Body of pancreas (tissue), 4 donors: ENCODE measurements at regions not wholly inside any gene's neighbourhood (a gene's known extent, or its start where the extent isn't known, plus 50 kb on each side); places are given as distances from the start of the nearest gene placed in this dataset.

Source experiments
- ATAC-seq: fragments of 150-250 bp; one replicate; pipeline ENCODE4 v1.9.1; 2016
- DNase-seq, 4 donors: peaks; one replicate each; pipeline ENCODE4 v3.0.0-alpha.2; 2019
- H3K27ac ChIP-seq, 4 donors: fragments of 200-600 bp; sonication (generic); 1 replicate in 3 of 4; 2 replicates in 1 of 4; pipeline versions ENCODE4 v1.5.1 to v1.6.1; 2016 to 2019; ENCODE audit warnings: mild to moderate bottlenecking in 1 of 4, mixed read lengths in 1 of 4, moderate library complexity in 1 of 4
- H3K27me3 ChIP-seq, 2 donors: fragments of 200-600 bp; sonication (generic); one replicate each; pipeline ENCODE4 v1.6.0; 2016; ENCODE audit warnings: mild to moderate bottlenecking in 1 of 2
- H3K36me3 ChIP-seq, 2 donors: fragments of 200-600 bp; sonication (generic); replicated peaks in 1 of 2; 2 replicates each; pipeline ENCODE4 v1.5.1; 2016; ENCODE audit warnings: low read depth in 2 of 2; ENCODE audit not compliant: insufficient read depth in 1 of 2
- H3K4me1 ChIP-seq: fragments of 200-600 bp; sonication (generic); one replicate; pipeline ENCODE4 v1.6.0; 2016
- H3K4me3 ChIP-seq, 2 donors: fragments of 200-600 bp; sonication (generic); 1 replicate in 1 of 2; 2 replicates in 1 of 2; pipeline ENCODE4 v1.5.1; 2016 to 2019
- H3K9me3 ChIP-seq, 3 donors: fragments of 200-600 bp; sonication (generic); 1 replicate in 2 of 3; 2 replicates in 1 of 3; pipeline ENCODE4 v1.5.1; 2016
- CTCF ChIP-seq, 7 experiments: fragments of 450-650 bp in 4 of 7; fragments of 200-600 bp in 3 of 7; sonication (generic) in 3 of 7; IDR thresholded peaks; one replicate each; pipeline ENCODE4 v1.5.1; 2016 to 2019; ENCODE audit warnings: antibody characterized with exemption in 7 of 7
- POLR2A ChIP-seq, 3 donors: fragments of 450-650 bp; IDR thresholded peaks; one replicate each; pipeline ENCODE4 v1.6.1; 2016; ENCODE audit warnings: antibody characterized with exemption in 3 of 3, mild to moderate bottlenecking in 2 of 3
- WGBS, 2 donors: methylation state at CpG; one replicate each; pipeline ENCODE4 v1.1.5; 2017; 5-methylcytosine and 5-hydroxymethylcytosine counted together
- intact Hi-C: fragments of 100-400 bp; cut with DNase I; formaldehyde crosslinking; loops from one replicate; pipeline ENCODE4 v1.15.1; 2023

DNA sequence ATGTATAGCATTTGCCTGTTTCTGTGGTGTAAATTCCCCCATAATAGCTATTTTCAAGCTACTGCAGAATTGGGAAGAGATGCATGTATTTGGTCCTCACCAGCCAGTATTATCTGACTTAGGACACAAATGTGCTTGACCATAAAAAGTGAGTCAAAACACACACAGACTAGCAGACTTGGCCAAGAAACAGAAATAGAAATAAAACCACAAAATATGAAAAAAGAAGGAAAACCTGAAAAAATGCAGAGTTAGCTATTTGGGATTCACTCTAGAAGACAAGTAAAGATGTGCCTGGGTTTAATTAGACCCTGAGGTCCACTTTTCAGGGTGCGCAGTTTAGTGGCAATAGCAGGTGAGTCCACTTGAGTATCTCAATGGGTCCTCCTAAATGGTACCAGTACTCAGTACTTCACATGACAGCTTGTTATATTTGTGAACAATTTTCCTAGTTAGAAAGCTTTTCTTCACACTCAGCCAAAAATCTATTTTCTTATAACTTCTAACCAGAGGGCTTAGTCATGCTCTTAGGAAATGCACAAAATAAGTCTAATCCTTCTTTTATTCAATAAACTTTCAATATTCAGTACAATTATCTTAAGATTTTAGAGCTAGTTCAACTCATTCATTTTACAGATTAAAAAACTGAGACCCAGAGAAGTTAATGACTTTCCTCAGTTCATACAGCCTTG lies 108.7 kb upstream of the JADE1 start:
- WGBS, 2 donors, result 93 to 96% methylated on average over 1 of the region's 1 CpG
- Histone ChIP-seq H3K9me3 (no peaks in the 10 kb centered on the region), H3K27ac (no peak overlapping the region), H3K4me1 (peaks cover 11% of the 10 kb centered on the region), H3K36me3 (no peaks in the 10 kb centered on the region), H3K4me3 (no peak overlapping the region), H3K27me3 (no peaks in the 10 kb centered on the region)
- DNase-seq (no peak), ATAC-seq (no peak)
- TF ChIP-seq CTCF (IDR thresholded peaks at IDR 0.05), result no peak
- TF ChIP-seq POLR2A (IDR thresholded peaks at IDR 0.05), result no peak
- intact Hi-C loops, result no loop called here

GRCh38 chr4:128698386-128698785 lies 111.1 kb upstream of the JADE1 start:
- no peak overlapping the region for H3K4me3 ChIP-seq
- no peaks in the 10 kb centered on the region for H3K27me3 ChIP-seq
- WGBS, 2 donors, result 30 to 47% methylated on average over 2 of the region's 2 CpGs
- H3K9me3 ChIP-seq, result no peaks in the 10 kb centered on the region
- no peak for DNase-seq
- H3K27ac ChIP-seq, result no peak overlapping the region
- H3K36me3 ChIP-seq, result no peaks in the 10 kb centered on the region
- intact Hi-C loops, result no loop called here
- no peak for TF ChIP-seq CTCF (IDR thresholded peaks at IDR 0.05)
- no peak for TF ChIP-seq POLR2A (IDR thresholded peaks at IDR 0.05)
- no peak for ATAC-seq
- peaks cover 11% of the 10 kb centered on the region for H3K4me1 ChIP-seq

DNA sequence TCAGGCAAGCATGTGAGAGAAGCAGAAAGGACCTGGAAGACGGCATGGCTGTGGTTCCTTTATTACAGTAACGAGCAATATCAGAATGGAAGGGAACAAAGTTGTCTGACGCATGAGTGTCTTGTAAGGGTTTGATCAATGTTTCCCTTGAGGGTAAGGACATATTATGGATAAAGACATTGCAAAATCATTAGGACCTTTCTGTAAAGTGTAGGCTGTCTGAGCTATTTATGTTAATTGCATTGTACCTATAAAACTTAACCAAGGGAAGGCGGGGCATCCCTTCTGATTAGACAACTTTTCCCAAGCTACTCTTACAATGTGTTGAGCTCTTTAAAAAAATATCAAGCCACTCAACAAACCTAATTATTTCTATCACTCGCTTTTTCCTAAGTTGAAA lies 112.2 kb upstream of the JADE1 start:
- Histone ChIP-seq H3K9me3 (no peaks in the 10 kb centered on the region), H3K27me3 (no peaks in the 10 kb centered on the region), H3K4me1 (peaks cover 11% of the 10 kb centered on the region), H3K27ac (no peak overlapping the region), H3K4me3 (no peak overlapping the region), H3K36me3 (no peaks in the 10 kb centered on the region)
- TF ChIP-seq POLR2A (IDR thresholded peaks at IDR 0.05), result no peak
- TF ChIP-seq CTCF (IDR thresholded peaks at IDR 0.05), result no peak
- 85% methylated on average over 5 of the region's 5 CpGs for WGBS, 2 donors
- intact Hi-C loops, result no loop called here
- no peak for DNase-seq
- ATAC-seq, result no peak

DNA sequence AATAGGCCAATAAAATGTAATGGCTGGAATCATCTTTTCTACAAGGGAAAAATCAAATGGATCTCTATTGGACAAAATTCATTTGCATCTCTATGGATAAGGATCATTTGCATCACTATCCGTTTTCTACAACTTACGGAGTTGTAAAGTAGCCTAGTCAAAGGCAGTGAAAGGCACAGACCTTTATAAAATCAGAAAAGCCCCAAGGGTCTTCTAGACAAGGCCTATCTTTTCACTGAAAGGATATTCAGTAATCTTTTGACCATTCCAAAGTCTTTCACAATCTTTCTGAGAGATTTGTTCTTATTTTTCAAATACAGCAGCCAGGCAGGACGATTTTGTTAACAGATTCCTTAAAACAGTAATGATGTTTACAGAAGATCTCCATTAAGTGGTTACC lies 119.5 kb upstream of the JADE1 start:
- Histone ChIP-seq H3K36me3 (no peaks in the 10 kb centered on the region), H3K4me3 (no peak overlapping the region), H3K9me3 (no peaks in the 10 kb centered on the region), H3K27me3 (no peaks in the 10 kb centered on the region), H3K27ac (no peak overlapping the region), H3K4me1 (no peaks in the 10 kb centered on the region)
- no peak for TF ChIP-seq CTCF (IDR thresholded peaks at IDR 0.05)
- TF ChIP-seq POLR2A (IDR thresholded peaks at IDR 0.05), result no peak
- no peak for DNase-seq
- intact Hi-C loops, result no loop called here
- ATAC-seq, result no peak
- 72 to 76% methylated on average over 3 of the region's 3 CpGs for WGBS, 2 donors

GRCh38 chr4:128688846-128689437 lies 120.6 kb upstream of the JADE1 start:
- Histone ChIP-seq H3K4me1 (no peaks in the 10 kb centered on the region), H3K36me3 (no peaks in the 10 kb centered on the region), H3K4me3 (no peak overlapping the region), H3K27me3 (no peaks in the 10 kb centered on the region), H3K9me3 (no peaks in the 10 kb centered on the region), H3K27ac (no peak overlapping the region)
- DNase-seq (no peak), ATAC-seq (no peak)
- TF ChIP-seq POLR2A (IDR thresholded peaks at IDR 0.05) (no peak), CTCF (IDR thresholded peaks at IDR 0.05) (no peak)
- WGBS, 2 donors, result 77 to 93% methylated on average over 3 of the region's 3 CpGs
- intact Hi-C loops, result no loop called here
